Tibial artery (tissue), 4 donors: ENCODE measurements at regions not wholly inside any gene's neighbourhood (a gene's known extent, or its start where the extent isn't known, plus 50 kb on each side); places are given as distances from the start of the nearest gene placed in this dataset.

Experiments
- DNase-seq, 2 donors: peaks; one replicate each; pipeline ENCODE4 v3.0.0-alpha.2; 2019
- H3K27ac ChIP-seq, 2 donors: fragments of 200-600 bp; sonication (generic) in 1 of 2; 1 replicate in 1 of 2; 2 replicates in 1 of 2; pipeline ENCODE4 v1.5.1; 2018 to 2019; ENCODE audit warnings: mild to moderate bottlenecking in 1 of 2
- H3K27me3 ChIP-seq, 2 donors: fragments of 200-600 bp; sonication (generic) in 1 of 2; one replicate each; pipeline versions ENCODE4 v1.5.1 to v1.6.0; 2016 to 2019
- H3K36me3 ChIP-seq, 3 donors: fragments of 200-600 bp; sonication (generic) in 2 of 3; one replicate each; pipeline ENCODE4 v1.5.1; 2016 to 2019; ENCODE audit warnings: mild to moderate bottlenecking in 2 of 3
- H3K4me1 ChIP-seq, 4 donors: fragments of 200-600 bp; sonication (generic) in 2 of 4; 1 replicate in 3 of 4; 2 replicates in 1 of 4; pipeline ENCODE4 v1.5.1; 2016 to 2019
- H3K4me3 ChIP-seq, 2 donors: fragments of 200-600 bp; sonication (generic) in 1 of 2; 1 replicate in 1 of 2; 2 replicates in 1 of 2; pipeline ENCODE4 v1.5.1; 2018 to 2019; ENCODE audit warnings: mild to moderate bottlenecking in 2 of 2
- H3K9me3 ChIP-seq, 3 donors: fragments of 200-600 bp; sonication (generic) in 1 of 3; one replicate each; pipeline ENCODE4 v1.5.1; 2016 to 2019
- CTCF ChIP-seq, 2 experiments: fragments of 200-600 bp in 1 of 2; fragments of 450-650 bp in 1 of 2; IDR thresholded peaks; one replicate each; pipeline ENCODE4 v1.5.1; 2017 to 2019; ENCODE audit warnings: antibody characterized with exemption in 2 of 2, mild to moderate bottlenecking in 1 of 2, moderate library complexity in 1 of 2
- intact Hi-C: fragments of 100-400 bp; cut with DNase I; formaldehyde crosslinking; loops from one replicate; pipeline ENCODE4 v1.15.0; 2023; ENCODE audit warnings: low total_unique reads

- no peak for TF ChIP-seq CTCF (IDR thresholded peaks at IDR 0.05)
- intact Hi-C loops = no loop called here
- no peaks in the 10 kb centered on the region for H3K27me3 ChIP-seq
These were observed 86.0 kb upstream of the ANO4 start for GRCh38 chr12:100708591-100708990.

GRCh38 chr12:100715976-100716944 lies 78.3 kb upstream of the ANO4 start:
- Histone ChIP-seq H3K36me3 (no peaks in the 10 kb centered on the region), H3K27me3 (peaks cover 0 to 40% of the 10 kb centered on the region in 2 donors), H3K27ac (no peak overlapping the region), H3K9me3 (peaks cover 0 to 5% (median 0%) of the 10 kb centered on the region in 3 donors), H3K4me3 (peak overlapping the region in 1 of 2 donors; percentile 32), H3K4me1 (peaks cover 0 to 11% (median 6%) of the 10 kb centered on the region in 4 donors)
- intact Hi-C loops = no loop called here
- TF ChIP-seq CTCF (IDR thresholded peaks at IDR 0.05) = no peak
- DNase-seq = no peak

More at GRCh38 chr12:100708591-100708990, 86.0 kb upstream of the ANO4 start:
- Histone ChIP-seq H3K4me1 (no peaks in the 10 kb centered on the region), H3K36me3 (no peaks in the 10 kb centered on the region), H3K4me3 (no peak overlapping the region), H3K9me3 (no peaks in the 10 kb centered on the region), H3K27ac (no peak overlapping the region)
- DNase-seq = no peak

GRCh38 chr12:100716945-100717732 lies 77.4 kb upstream of the ANO4 start:
- intact Hi-C loops = no loop called here
- H3K4me3 ChIP-seq = peak overlapping the region; percentile 28 to 32

GRCh38 chr12:100717733-100718067 lies 76.9 kb upstream of the ANO4 start:
- Histone ChIP-seq H3K27ac (no peak overlapping the region), H3K9me3 (peaks cover 0 to 5% (median 0%) of the 10 kb centered on the region in 3 donors), H3K36me3 (no peaks in the 10 kb centered on the region), H3K4me3 (peak overlapping the region; percentile 28 to 32), H3K27me3 (peaks cover 0 to 48% of the 10 kb centered on the region in 2 donors), H3K4me1 (peaks cover 0 to 11% (median 6%) of the 10 kb centered on the region in 4 donors)
- no peak for TF ChIP-seq CTCF (IDR thresholded peaks at IDR 0.05)
- DNase-seq = no peak
- intact Hi-C loops = no loop called here

More at GRCh38 chr12:100716945-100717732, 77.4 kb upstream of the ANO4 start:
- no peak for TF ChIP-seq CTCF (IDR thresholded peaks at IDR 0.05)
- Histone ChIP-seq H3K9me3 (peaks cover 0 to 5% (median 0%) of the 10 kb centered on the region in 3 donors), H3K27ac (no peak overlapping the region), H3K36me3 (no peaks in the 10 kb centered on the region), H3K27me3 (peaks cover 0 to 48% of the 10 kb centered on the region in 2 donors), H3K4me1 (peaks cover 0 to 11% (median 6%) of the 10 kb centered on the region in 4 donors)
- no peak for DNase-seq

- no peak for TF ChIP-seq CTCF (IDR thresholded peaks at IDR 0.05)
- H3K36me3 ChIP-seq = no peaks in the 10 kb centered on the region
- H3K27me3 ChIP-seq = peaks cover 0 to 48% of the 10 kb centered on the region in 2 donors
- intact Hi-C loops = no loop called here
- no peak overlapping the region for H3K4me3 ChIP-seq
- no peak overlapping the region for H3K27ac ChIP-seq
- DNase-seq = no peak
- H3K9me3 ChIP-seq = peaks cover 0 to 5% (median 0%) of the 10 kb centered on the region in 3 donors
- H3K4me1 ChIP-seq = peaks cover 0 to 11% (median 6%) of the 10 kb centered on the region in 4 donors
These were observed 76.4 kb upstream of the ANO4 start for GRCh38 chr12:100718187-100718586.
